ENCODE measurements at regions not wholly inside any gene's neighbourhood (a gene's known extent, or its start where the extent isn't known, plus 50 kb on each side); places are given as distances from the start of the nearest gene placed in this dataset.

GRCh38 chr1:239056940-239057339, 329.4 kb upstream of the CHRM3 start:
- TF ChIP-seq, protein P1, sequence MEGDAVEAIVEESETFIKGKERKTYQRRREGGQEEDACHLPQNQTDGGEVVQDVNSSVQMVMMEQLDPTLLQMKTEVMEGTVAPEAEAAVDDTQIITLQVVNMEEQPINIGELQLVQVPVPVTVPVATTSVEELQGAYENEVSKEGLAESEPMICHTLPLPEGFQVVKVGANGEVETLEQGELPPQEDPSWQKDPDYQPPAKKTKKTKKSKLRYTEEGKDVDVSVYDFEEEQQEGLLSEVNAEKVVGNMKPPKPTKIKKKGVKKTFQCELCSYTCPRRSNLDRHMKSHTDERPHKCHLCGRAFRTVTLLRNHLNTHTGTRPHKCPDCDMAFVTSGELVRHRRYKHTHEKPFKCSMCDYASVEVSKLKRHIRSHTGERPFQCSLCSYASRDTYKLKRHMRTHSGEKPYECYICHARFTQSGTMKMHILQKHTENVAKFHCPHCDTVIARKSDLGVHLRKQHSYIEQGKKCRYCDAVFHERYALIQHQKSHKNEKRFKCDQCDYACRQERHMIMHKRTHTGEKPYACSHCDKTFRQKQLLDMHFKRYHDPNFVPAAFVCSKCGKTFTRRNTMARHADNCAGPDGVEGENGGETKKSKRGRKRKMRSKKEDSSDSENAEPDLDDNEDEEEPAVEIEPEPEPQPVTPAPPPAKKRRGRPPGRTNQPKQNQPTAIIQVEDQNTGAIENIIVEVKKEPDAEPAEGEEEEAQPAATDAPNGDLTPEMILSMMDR (IDR thresholded peaks at IDR 0.05; ENCODE audit: low read length), result no peak
- TF ChIP-seq EZH2 (optimal IDR thresholded peaks at IDR 0.05; ENCODE audit: low read depth, low read length), result no peak

All from MM.1S (cell line).